ENCODE measurements at regions not wholly inside any gene's neighbourhood (a gene's known extent, or its start where the extent isn't known, plus 50 kb on each side); places are given as distances from the start of the nearest gene placed in this dataset.

GRCh38 chr2:118264232-118264990 lies 176.1 kb downstream of the INSIG2 start:
- DNase-seq = no peak

GRCh38 chr2:118257696-118258095 lies 169.4 kb downstream of the INSIG2 start:
- no peak for DNase-seq

GRCh38 chr2:118255771-118256372 lies 167.6 kb downstream of the INSIG2 start:
- no peak for DNase-seq

- no peak for DNase-seq
Observed at GRCh38 chr2:118255301-118255700, 167.0 kb downstream of the INSIG2 start.

- no peak for DNase-seq
Observed at GRCh38 chr2:118254116-118254515, 165.8 kb downstream of the INSIG2 start.

- DNase-seq = no peak
Observed at GRCh38 chr2:118251427-118251826, 163.2 kb downstream of the INSIG2 start.

- DNase-seq = no peak
Observed at GRCh38 chr2:118250463-118250862, 162.2 kb downstream of the INSIG2 start.

- DNase-seq = no peak
Observed at GRCh38 chr2:118250001-118250400, 161.7 kb downstream of the INSIG2 start.

GRCh38 chr2:118249531-118249930 lies 161.3 kb downstream of the INSIG2 start:
- DNase-seq = no peak

- DNase-seq = no peak
Observed at GRCh38 chr2:118246726-118247125, 158.5 kb downstream of the INSIG2 start.

GRCh38 chr2:118246079-118246478 lies 157.8 kb downstream of the INSIG2 start:
- DNase-seq = no peak

GRCh38 chr2:118244686-118245085 lies 156.4 kb downstream of the INSIG2 start:
- no peak for DNase-seq

GRCh38 chr2:118243031-118243430 lies 154.8 kb downstream of the INSIG2 start:
- no peak for DNase-seq

GRCh38 chr2:118242216-118242615 lies 153.9 kb downstream of the INSIG2 start:
- DNase-seq = no peak

- no peak for DNase-seq
Observed at GRCh38 chr2:118241128-118241527, 152.9 kb downstream of the INSIG2 start.

GRCh38 chr2:118240276-118240675 lies 152.0 kb downstream of the INSIG2 start:
- DNase-seq = no peak

GRCh38 chr2:118239284-118239683 lies 151.0 kb downstream of the INSIG2 start:
- no peak for DNase-seq

- no peak for DNase-seq
Observed at GRCh38 chr2:118237451-118237850, 149.2 kb downstream of the INSIG2 start.

- DNase-seq = no peak
Observed at GRCh38 chr2:118232796-118233195, 144.5 kb downstream of the INSIG2 start.

GRCh38 chr2:118232391-118232790 lies 144.1 kb downstream of the INSIG2 start:
- no peak for DNase-seq

- DNase-seq = no peak
Observed at GRCh38 chr2:118231759-118232158, 143.5 kb downstream of the INSIG2 start.

- DNase-seq = no peak
Observed at GRCh38 chr2:118227698-118228508, 139.6 kb downstream of the INSIG2 start.

GRCh38 chr2:118225666-118226065 lies 137.4 kb downstream of the INSIG2 start:
- DNase-seq = no peak

GRCh38 chr2:118224895-118225311 lies 136.6 kb downstream of the INSIG2 start:
- DNase-seq = peak in 1 of 2 donors; percentile 25

Measured in CD4-positive, alpha-beta T cell treated with Interferon alpha-2 for 1 hour (primary cell).